SK-N-SH (cell line): ENCODE measurements at regions not wholly inside any gene's neighbourhood (a gene's known extent, or its start where the extent isn't known, plus 50 kb on each side); places are given as distances from the start of the nearest gene placed in this dataset.

ENCODE experiments used
- CTCF ChIA-PET: fragments of 300-600, 350-600 bp; formaldehyde crosslinking; extraction: SDS; loops from one replicate; lab custom pipeline; 2021; lab: Yijun Ruan, JAX
- POLR2A ChIA-PET: fragments of 350-600 bp; sonication (Branson Sonifier 250); formaldehyde crosslinking; extraction: SDS; loops from one replicate; lab custom pipeline; 2020; ENCODE audit warnings: antibody characterized with exemption, inconsistent platforms; lab: Yijun Ruan, JAX
- DNase-seq: peaks from one replicate; pipeline ENCODE4 v3.0.0; 2012
- H2AFZ ChIP-seq: fragments of 200-600 bp; sonication (generic); 2 replicates; pipeline ENCODE4 v1.8.1; 2016; ENCODE audit warnings: antibody characterized with exemption, mild to moderate bottlenecking, low read depth
- H3F3A ChIP-seq: fragments of 200-600 bp; sonication (generic); replicated peaks from 2 replicates; pipeline ENCODE3; 2016; ENCODE audit warnings: antibody characterized with exemption, mild to moderate bottlenecking; ENCODE audit not compliant: insufficient read depth
- H3K27ac ChIP-seq, 2 experiments: fragments of 200-500 bp in 1 of 2; fragments of 200-600 bp in 1 of 2; sonication (Bioruptor generic) in 1 of 2; sonication (generic), shearing (Covaris generic) in 1 of 2; 2 replicates each; pipeline versions ENCODE4 v1.5.1 to v1.6.1; 2014 to 2016; ENCODE audit warnings: low read depth in 2 of 2, inconsistent platforms in 1 of 2, low read length in 1 of 2, mild to moderate bottlenecking in 1 of 2, mixed read lengths in 1 of 2
- H3K27me3 ChIP-seq: fragments of 200-600 bp; sonication (generic), shearing (Covaris generic); 2 replicates; pipeline ENCODE4 v1.6.1; 2016; ENCODE audit warnings: mixed run types; ENCODE audit not compliant: insufficient read depth
- H3K36me3 ChIP-seq, 2 experiments: fragments of 200-500 bp in 1 of 2; fragments of 200-600 bp in 1 of 2; sonication (Bioruptor generic) in 1 of 2; sonication (generic) in 1 of 2; replicated peaks in 1 of 2; 2 replicates each; pipeline versions ENCODE3 to v1.5.1; 2014 to 2016; ENCODE audit warnings: low read length in 1 of 2, mild to moderate bottlenecking in 1 of 2; ENCODE audit not compliant: insufficient read depth in 2 of 2, control insufficient read depth in 1 of 2
- H3K4me1 ChIP-seq, 2 experiments: fragments of 200-500 bp in 1 of 2; fragments of 200-600 bp in 1 of 2; sonication (Bioruptor generic) in 1 of 2; sonication (generic), shearing (Covaris generic) in 1 of 2; 2 replicates each; pipeline versions ENCODE4 v1.5.1 to v1.6.1; 2014 to 2016; ENCODE audit warnings: low read depth in 1 of 2, low read length in 1 of 2, mixed run types in 1 of 2; ENCODE audit not compliant: insufficient read depth in 2 of 2, control insufficient read depth in 1 of 2
- H3K4me2 ChIP-seq: fragments of 200-600 bp; sonication (generic), shearing (Covaris generic); 2 replicates; pipeline ENCODE4 v1.6.1; 2017; ENCODE audit warnings: mixed run types
- H3K4me3 ChIP-seq, 2 experiments: fragments of 200-500 bp in 1 of 2; fragments of 200-600 bp in 1 of 2; sonication (Bioruptor generic) in 1 of 2; sonication (generic), shearing (Covaris generic) in 1 of 2; 2 replicates each; pipeline versions ENCODE4 v1.5.1 to v1.8.1; 2014 to 2016; ENCODE audit warnings: low read depth in 2 of 2, inconsistent platforms in 1 of 2, low read length in 1 of 2, mild to moderate bottlenecking in 1 of 2, mixed read lengths in 1 of 2, moderate library complexity in 1 of 2
- H3K79me2 ChIP-seq: fragments of 200-600 bp; sonication (generic); 2 replicates; pipeline ENCODE4 v1.8.1; 2017; ENCODE audit warnings: mild to moderate bottlenecking; ENCODE audit not compliant: insufficient read depth
- H3K9ac ChIP-seq: fragments of 200-600 bp; sonication (generic); 2 replicates; pipeline ENCODE4 v1.6.1; 2017; ENCODE audit warnings: mixed run types
- H3K9me2 ChIP-seq: fragments of 200-600 bp; sonication (generic); 2 replicates; pipeline ENCODE4 v1.6.1; 2017; ENCODE audit warnings: mixed run types
- H3K9me3 ChIP-seq: fragments of 200-600 bp; sonication (generic); 2 replicates; pipeline ENCODE4 v1.6.1; 2017; ENCODE audit warnings: mixed run types, mild to moderate bottlenecking, moderate library complexity
- H4K20me1 ChIP-seq: fragments of 200-600 bp; sonication (generic); 2 replicates; pipeline ENCODE4 v1.6.1; 2017; ENCODE audit warnings: mild to moderate bottlenecking, mixed run types; ENCODE audit not compliant: insufficient read depth
- EP300 ChIP-seq, 2 experiments: IDR thresholded peaks; 2 replicates each; pipeline versions ENCODE4 v1.4.0 to v1.6.1; 2012; ENCODE audit warnings: borderline replicate concordance in 1 of 2, low read depth in 1 of 2, low read length in 1 of 2
- EZH2phosphoT487 ChIP-seq: fragments of 200-600 bp; sonication (generic); IDR thresholded peaks from 2 replicates; pipeline ENCODE4 v1.6.1; 2017; ENCODE audit warnings: low read depth, mixed run types, mild to moderate bottlenecking, antibody characterized with exemption, moderate library complexity, borderline replicate concordance
- FOSL2 ChIP-seq: IDR thresholded peaks from 2 replicates; pipeline ENCODE4 v1.4.0; 2012; ENCODE audit warnings: low read depth, mild to moderate bottlenecking, moderate library complexity, borderline replicate concordance
- GABPA ChIP-seq: IDR thresholded peaks from 2 replicates; pipeline ENCODE4 v1.4.0; 2012; ENCODE audit warnings: low read depth, mild to moderate bottlenecking
- IRF3 ChIP-seq: fragments of 150-350 bp; IDR thresholded peaks from 2 replicates; pipeline ENCODE4 v1.6.1; 2016; ENCODE audit warnings: mild to moderate bottlenecking, low read depth, low read length
- MAX ChIP-seq: IDR thresholded peaks from 2 replicates; pipeline ENCODE4 v1.4.0; 2012; ENCODE audit warnings: low read depth
- MXI1 ChIP-seq: IDR thresholded peaks from 2 replicates; pipeline ENCODE4 v1.6.1; 2012; ENCODE audit warnings: mild to moderate bottlenecking, low read depth, low read length, improper control_type of control experiment
- NFIC ChIP-seq: IDR thresholded peaks from 2 replicates; pipeline ENCODE4 v1.4.0; 2012; ENCODE audit warnings: borderline replicate concordance
- PBX3 ChIP-seq: IDR thresholded peaks from 2 replicates; pipeline ENCODE4; 2012
- POLR2AphosphoS5 ChIP-seq: IDR thresholded peaks from 2 replicates; pipeline ENCODE4 v1.6.1; 2012; ENCODE audit warnings: low read depth, low read length
- REST ChIP-seq: IDR thresholded peaks from 2 replicates; pipeline ENCODE4 v1.6.1; 2012; ENCODE audit warnings: mild to moderate bottlenecking, low read depth, low read length, moderate library complexity
- RFX5 ChIP-seq: IDR thresholded peaks from 2 replicates; pipeline ENCODE4 v1.6.1; 2012; ENCODE audit warnings: mild to moderate bottlenecking, improper control_type of control experiment, low read length
- SIN3A ChIP-seq: IDR thresholded peaks from 2 replicates; pipeline ENCODE4 v1.6.1; 2012; ENCODE audit warnings: low read depth, mild to moderate bottlenecking, low read length, moderate library complexity, borderline replicate concordance
- TAF1 ChIP-seq: IDR thresholded peaks from 2 replicates; pipeline ENCODE4 v1.6.1; 2012; ENCODE audit warnings: low read depth, mild to moderate bottlenecking, low read length, moderate library complexity, borderline replicate concordance
- TCF12 ChIP-seq: IDR thresholded peaks from 2 replicates; pipeline ENCODE4 v1.4.0; 2012
- YY1 ChIP-seq: IDR thresholded peaks from 2 replicates; pipeline ENCODE4 v1.4.0; 2012; ENCODE audit warnings: low read depth, mild to moderate bottlenecking
- ZBTB33 ChIP-seq: IDR thresholded peaks from 2 replicates; pipeline ENCODE4 v1.4.0; 2012; ENCODE audit warnings: low read depth, borderline replicate concordance
- WGBS: methylation state at CpG from one replicate; pipeline ENCODE4 v1.1.6; 2017; ENCODE audit warnings: low lambda C conversion rate; 5-methylcytosine and 5-hydroxymethylcytosine counted together

- no peak for TF ChIP-seq MXI1
- no peak for TF ChIP-seq YY1
- TF ChIP-seq ZBTB33 = no peak
- no peak for TF ChIP-seq PBX3
- no peak for TF ChIP-seq SIN3A
- Histone ChIP-seq H3K9me2 (no peaks in the 10 kb centered on the region), H3K9me3 (no peaks in the 10 kb centered on the region), H3K4me2 (no peak overlapping the region), H3K27me3 (no peaks in the 10 kb centered on the region; the same call in 1 of the 2 replicates), H3K9ac (no peak overlapping the region), H3K36me3 (no peaks in the 10 kb centered on the region), H3K79me2 (no peaks in the 10 kb centered on the region), H2AFZ (no peak overlapping the region), H4K20me1 (no peaks in the 10 kb centered on the region), H3K27ac (no peak overlapping the region), H3K4me1 (no peaks in the 10 kb centered on the region; a peak in 1 of 4 replicates), H3F3A (no peaks in the 10 kb centered on the region), H3K4me3 (no peak overlapping the region)
- CTCF ChIA-PET = no interaction called here
- DNase-seq = no peak
- POLR2A ChIA-PET = no interaction called here
- WGBS = 20% methylated on average over 4 of the region's 4 CpGs
These were observed 279.6 kb downstream of the SLC4A3 start for GRCh38 chr2:219907011-219907365.

- H3K9ac ChIP-seq = no peak overlapping the region
- CTCF ChIA-PET = no interaction called here
These were observed 281.1 kb downstream of the SLC4A3 start for GRCh38 chr2:219908538-219908937.

More at GRCh38 chr2:219908538-219908937, 281.1 kb downstream of the SLC4A3 start:
- TF ChIP-seq IRF3 (no peak), EP300 (IDR thresholded peaks at IDR 0.05; ENCODE audit: borderline replicate concordance in 1 of 2, low read depth in 1 of 2, low read length in 1 of 2) (no peak), REST (no peak), TCF12 (no peak), POLR2AphosphoS5 (no peak), NFIC (no peak), MAX (no peak), GABPA (no peak), RFX5 (no peak), FOSL2 (no peak), EZH2phosphoT487 (no peak), TAF1 (no peak), ZBTB33 (no peak)
- POLR2A ChIA-PET = no interaction called here
- Histone ChIP-seq H3K27me3 (no peaks in the 10 kb centered on the region; the same call in 1 of the 2 replicates), H3K4me1 (no peaks in the 10 kb centered on the region; a peak in 1 of 4 replicates), H3K9me2 (no peaks in the 10 kb centered on the region), H3K27ac (no peak overlapping the region), H3K36me3 (no peaks in the 10 kb centered on the region), H2AFZ (no peak overlapping the region), H3K4me3 (no peak overlapping the region), H4K20me1 (no peaks in the 10 kb centered on the region), H3F3A (no peaks in the 10 kb centered on the region), H3K79me2 (no peaks in the 10 kb centered on the region), H3K4me2 (no peak overlapping the region), H3K9me3 (no peaks in the 10 kb centered on the region)
- 17% methylated on average over 2 of the region's 2 CpGs for WGBS
- DNase-seq = no peak
